ENCODE measurements at regions not wholly inside any gene's neighbourhood (a gene's known extent, or its start where the extent isn't known, plus 50 kb on each side); places are given as distances from the start of the nearest gene placed in this dataset.

- TF ChIP-seq POLR2A (IDR thresholded peaks at IDR 0.05), result no peak
- TF ChIP-seq, protein P1, sequence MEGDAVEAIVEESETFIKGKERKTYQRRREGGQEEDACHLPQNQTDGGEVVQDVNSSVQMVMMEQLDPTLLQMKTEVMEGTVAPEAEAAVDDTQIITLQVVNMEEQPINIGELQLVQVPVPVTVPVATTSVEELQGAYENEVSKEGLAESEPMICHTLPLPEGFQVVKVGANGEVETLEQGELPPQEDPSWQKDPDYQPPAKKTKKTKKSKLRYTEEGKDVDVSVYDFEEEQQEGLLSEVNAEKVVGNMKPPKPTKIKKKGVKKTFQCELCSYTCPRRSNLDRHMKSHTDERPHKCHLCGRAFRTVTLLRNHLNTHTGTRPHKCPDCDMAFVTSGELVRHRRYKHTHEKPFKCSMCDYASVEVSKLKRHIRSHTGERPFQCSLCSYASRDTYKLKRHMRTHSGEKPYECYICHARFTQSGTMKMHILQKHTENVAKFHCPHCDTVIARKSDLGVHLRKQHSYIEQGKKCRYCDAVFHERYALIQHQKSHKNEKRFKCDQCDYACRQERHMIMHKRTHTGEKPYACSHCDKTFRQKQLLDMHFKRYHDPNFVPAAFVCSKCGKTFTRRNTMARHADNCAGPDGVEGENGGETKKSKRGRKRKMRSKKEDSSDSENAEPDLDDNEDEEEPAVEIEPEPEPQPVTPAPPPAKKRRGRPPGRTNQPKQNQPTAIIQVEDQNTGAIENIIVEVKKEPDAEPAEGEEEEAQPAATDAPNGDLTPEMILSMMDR (IDR thresholded peaks at IDR 0.05), result no peak
- no peaks in the 10 kb centered on the region for H3K36me3 ChIP-seq
- peaks cover 0 to 4% of the 10 kb centered on the region in 2 donors for H3K4me1 ChIP-seq
- no peak for DNase-seq
- H3K27ac ChIP-seq, result no peak overlapping the region
- H3K4me3 ChIP-seq, result no peak overlapping the region
- no peaks in the 10 kb centered on the region for H3K27me3 ChIP-seq
- H3K9me3 ChIP-seq, result no peaks in the 10 kb centered on the region
- intact Hi-C loops (cut with DNase I; ENCODE audit: low total_unique reads), result no loop called here
These were observed 226.5 kb upstream of the TMEM72 start for GRCh38 chr10:44684661-44685060.

DNA sequence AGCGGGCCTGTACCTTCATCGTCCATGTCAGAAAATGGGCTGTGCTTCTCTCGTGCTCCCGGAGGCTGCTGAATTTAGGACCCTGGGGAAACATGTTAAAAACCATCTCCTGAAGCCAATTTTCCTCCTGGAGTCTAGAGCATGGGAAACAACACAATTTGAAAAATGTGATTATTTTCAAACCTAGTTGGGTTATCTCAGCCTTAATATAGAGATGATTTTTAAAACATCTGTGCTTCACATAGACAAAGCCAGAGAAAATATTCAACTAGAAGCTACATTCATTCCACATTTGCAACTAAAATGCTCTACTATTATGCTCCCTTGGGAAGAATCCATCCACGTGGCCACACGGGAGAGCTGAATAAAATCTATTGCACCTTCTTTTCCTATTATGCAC is 225.9 kb upstream of the TMEM72 start:
- TF ChIP-seq POLR2A (IDR thresholded peaks at IDR 0.05), result no peak
- TF ChIP-seq, protein P1 (IDR thresholded peaks at IDR 0.05), result no peak
- Histone ChIP-seq H3K36me3 (no peaks in the 10 kb centered on the region), H3K27ac (no peak overlapping the region), H3K9me3 (no peaks in the 10 kb centered on the region), H3K4me3 (no peak overlapping the region), H3K27me3 (no peaks in the 10 kb centered on the region), H3K4me1 (peaks cover 0 to 4% of the 10 kb centered on the region in 2 donors)
- no peak for DNase-seq
- intact Hi-C loops (cut with DNase I; ENCODE audit: low total_unique reads), result no loop called here

DNA sequence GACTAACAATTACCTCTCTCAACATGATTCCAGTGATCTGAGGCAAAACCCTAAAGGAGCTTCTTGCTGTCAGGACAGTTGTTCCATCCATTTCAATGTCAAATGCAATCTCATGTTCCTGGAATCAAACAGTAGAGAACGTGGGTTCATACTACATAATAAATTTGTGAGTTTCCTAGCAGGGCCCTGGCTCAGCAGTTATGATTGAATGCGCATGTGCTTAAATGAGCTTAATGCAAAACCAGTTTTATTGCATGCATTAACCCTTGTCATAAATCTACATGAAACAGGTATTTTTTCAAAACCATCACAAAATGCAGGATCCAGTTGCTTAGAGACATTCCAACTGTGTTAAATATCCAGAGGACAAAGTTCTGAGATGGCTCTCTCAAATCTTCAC is 225.4 kb upstream of the TMEM72 start:
- Histone ChIP-seq H3K27ac (no peak overlapping the region), H3K4me1 (peaks cover 0 to 4% of the 10 kb centered on the region in 2 donors), H3K4me3 (no peak overlapping the region), H3K9me3 (no peaks in the 10 kb centered on the region), H3K36me3 (no peaks in the 10 kb centered on the region), H3K27me3 (no peaks in the 10 kb centered on the region)
- TF ChIP-seq, protein P1 (IDR thresholded peaks at IDR 0.05), result no peak
- no peak for TF ChIP-seq POLR2A (IDR thresholded peaks at IDR 0.05)
- no peak for DNase-seq
- intact Hi-C loops (cut with DNase I; ENCODE audit: low total_unique reads), result no loop called here

DNA sequence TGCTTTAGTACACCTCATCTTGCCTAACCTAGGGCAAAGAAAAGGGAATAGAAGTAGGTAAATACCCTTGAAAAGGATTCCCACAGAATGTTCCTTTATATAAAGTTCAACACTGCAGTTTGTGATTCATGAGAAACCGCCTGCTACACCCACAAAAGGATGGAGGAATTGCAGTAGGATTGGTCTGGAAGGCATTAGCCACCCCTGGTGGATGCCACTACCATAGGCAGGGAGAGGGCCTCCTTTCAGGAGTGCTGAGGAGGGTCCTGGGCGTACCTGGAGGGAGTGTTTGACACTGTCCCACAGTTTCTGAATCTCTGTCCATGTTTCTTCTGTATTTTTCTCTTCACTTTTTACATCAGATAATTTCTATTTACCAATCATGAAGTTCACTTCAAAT is 221.8 kb upstream of the TMEM72 start:
- Histone ChIP-seq H3K4me3 (no peak overlapping the region), H3K4me1 (no peaks in the 10 kb centered on the region), H3K36me3 (no peaks in the 10 kb centered on the region), H3K27me3 (no peaks in the 10 kb centered on the region), H3K9me3 (no peaks in the 10 kb centered on the region), H3K27ac (no peak overlapping the region)
- intact Hi-C loops (cut with DNase I; ENCODE audit: low total_unique reads), result no loop called here
- TF ChIP-seq, protein P1 (IDR thresholded peaks at IDR 0.05), result no peak
- no peak for TF ChIP-seq POLR2A (IDR thresholded peaks at IDR 0.05)
- no peak for DNase-seq

DNA sequence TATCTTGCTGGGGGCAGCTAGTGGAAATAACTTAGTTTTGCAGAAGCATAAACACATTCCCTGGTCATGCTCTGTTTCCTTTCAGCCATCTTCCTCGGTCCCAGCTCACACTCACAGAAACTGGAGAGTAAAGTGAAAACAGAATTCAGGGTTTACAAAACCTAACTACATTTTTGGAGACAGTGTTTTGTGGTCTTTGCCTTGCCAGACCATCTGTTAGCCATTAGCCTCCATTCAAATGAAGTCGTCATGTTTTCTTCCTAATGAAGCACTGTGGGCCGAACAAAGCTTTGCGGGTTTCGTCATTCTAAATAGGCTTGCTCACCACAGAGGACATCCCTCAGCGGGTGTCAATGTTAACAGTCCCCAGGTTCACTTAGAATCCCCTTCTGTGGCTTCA is 214.6 kb upstream of the TMEM72 start:
- no peak overlapping the region for H3K4me3 ChIP-seq

More for the DNA sequence above, 214.6 kb upstream of the TMEM72 start:
- TF ChIP-seq POLR2A (IDR thresholded peaks at IDR 0.05), result no peak
- TF ChIP-seq, protein P1 (IDR thresholded peaks at IDR 0.05), result no peak
- Histone ChIP-seq H3K36me3 (no peaks in the 10 kb centered on the region), H3K27me3 (no peaks in the 10 kb centered on the region), H3K9me3 (no peaks in the 10 kb centered on the region), H3K4me1 (peaks cover 0 to 4% of the 10 kb centered on the region in 2 donors), H3K27ac (peak overlapping the region; percentile 54 to 58)
- intact Hi-C loops (cut with DNase I; ENCODE audit: low total_unique reads), result no loop called here
- peak; percentile 49 to 64 for DNase-seq

Data from uterus (tissue), 3 donors.